ENCODE measurements at regions not wholly inside any gene's neighbourhood (a gene's known extent, or its start where the extent isn't known, plus 50 kb on each side); places are given as distances from the start of the nearest gene placed in this dataset.

DNA sequence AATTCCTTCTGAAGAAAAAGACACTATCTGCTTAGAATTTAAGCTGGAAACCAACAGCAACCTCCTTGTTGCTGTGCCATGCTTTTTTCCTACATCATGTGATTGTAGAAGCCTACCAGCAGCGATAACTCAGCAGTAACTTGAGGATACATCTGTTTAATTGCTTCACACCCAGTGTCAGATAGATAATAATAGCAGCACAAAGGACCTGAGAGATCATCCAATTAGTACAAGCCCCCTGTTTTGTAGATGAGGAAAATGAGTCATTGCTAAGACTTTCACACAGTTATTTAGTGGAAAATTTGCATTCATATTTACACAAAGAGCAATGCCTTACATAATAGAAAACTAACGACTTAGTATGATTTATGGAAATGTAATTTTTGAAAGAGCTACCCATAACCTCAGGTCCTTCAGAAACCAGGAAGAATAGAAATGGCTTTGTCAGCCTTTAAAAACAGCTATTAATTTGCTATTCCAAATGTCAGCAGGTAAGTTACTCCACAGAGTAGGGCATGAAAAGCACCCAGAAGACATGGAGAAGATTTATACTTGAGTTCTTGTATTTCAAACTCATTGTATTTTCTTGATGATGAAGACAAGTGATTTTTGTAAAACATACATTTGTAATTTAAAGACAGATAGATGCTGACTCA lies 93.7 kb upstream of the SGCG start (continued):
- TF ChIP-seq, protein P1, sequence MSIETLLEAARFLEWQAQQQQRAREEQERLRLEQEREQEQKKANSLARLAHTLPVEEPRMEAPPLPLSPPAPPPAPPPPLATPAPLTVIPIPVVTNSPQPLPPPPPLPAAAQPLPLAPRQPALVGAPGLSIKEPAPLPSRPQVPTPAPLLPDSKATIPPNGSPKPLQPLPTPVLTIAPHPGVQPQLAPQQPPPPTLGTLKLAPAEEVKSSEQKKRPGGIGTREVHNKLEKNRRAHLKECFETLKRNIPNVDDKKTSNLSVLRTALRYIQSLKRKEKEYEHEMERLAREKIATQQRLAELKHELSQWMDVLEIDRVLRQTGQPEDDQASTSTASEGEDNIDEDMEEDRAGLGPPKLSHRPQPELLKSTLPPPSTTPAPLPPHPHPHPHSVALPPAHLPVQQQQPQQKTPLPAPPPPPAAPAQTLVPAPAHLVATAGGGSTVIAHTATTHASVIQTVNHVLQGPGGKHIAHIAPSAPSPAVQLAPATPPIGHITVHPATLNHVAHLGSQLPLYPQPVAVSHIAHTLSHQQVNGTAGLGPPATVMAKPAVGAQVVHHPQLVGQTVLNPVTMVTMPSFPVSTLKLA (conservative IDR thresholded peaks at IDR 0.05): no peak
- no peak for TF ChIP-seq ZNF76 (CRISPR knock-in tag; IDR thresholded peaks at IDR 0.05; ENCODE audit: borderline replicate concordance)
- no peak for TF ChIP-seq NR3C1 (CRISPR knock-in tag; IDR thresholded peaks at IDR 0.05)
- TF ChIP-seq DIDO1 (tag; IDR thresholded peaks at IDR 0.05; ENCODE audit: low read depth): no peak

GRCh38 chr13:23087880-23088279 lies 92.9 kb upstream of the SGCG start:
- H3K27ac ChIP-seq (ENCODE audit: extremely low read depth, low read depth, low read length): no peak overlapping the region
- H3K4me1 ChIP-seq (replicated peaks in 1 of 2; ENCODE audit: control insufficient read depth in 2 of 2, insufficient read depth in 2 of 2, low read length in 2 of 2): no peaks in the 10 kb centered on the region
- H3K4me3 ChIP-seq: no peak overlapping the region
- H3K79me2 ChIP-seq (ENCODE audit: control insufficient read depth, insufficient read depth, low read length): no peaks in the 10 kb centered on the region
- H3K9me1 ChIP-seq (ENCODE audit: control insufficient read depth, insufficient read depth, low read length): no peaks in the 10 kb centered on the region
- no peaks in the 10 kb centered on the region for H3K27me3 ChIP-seq (ENCODE audit: control insufficient read depth in 2 of 2, insufficient read depth in 2 of 2, low read length in 2 of 2)
- ChIA-PET CTCF (ENCODE audit: low intra/inter-chr PET ratio) (interaction anchor here (1.4 kb wide), 1 partner anchor 287 kb away, joined by 3 read pairs; no protein-coding TSS in a partner anchor), POLR2A (no interaction called here)
- no peaks in the 10 kb centered on the region for H3K9me3 ChIP-seq (replicated peaks; ENCODE audit: control insufficient read depth, insufficient read depth, low read depth, low read length)
- FAIRE-seq (peak; percentile 15), ATAC-seq (peak; percentile 70; the same call in 2 of the 3 replicates), DNase-seq (ENCODE audit: extremely low read depth in 1 of 4, low spot score in 3 of 4) (peak; percentile 13 to 50 (median 23))
- no peaks in the 10 kb centered on the region for H4K20me1 ChIP-seq (replicated peaks; ENCODE audit: control insufficient read depth, insufficient read depth, low read length)
- TF ChIP-seq AFF4 (CRISPR knock-in tag; IDR thresholded peaks at IDR 0.05): no peak
- TF ChIP-seq RAD21 (CRISPR knock-in tag; conservative IDR thresholded peaks at IDR 0.05 in 1 of 2, IDR thresholded peaks at IDR 0.05 in 1 of 2): peak in 1 of 2 experiments; percentile 51; a peak in 2 of 4 replicates
- TF ChIP-seq SMC3 (conservative IDR thresholded peaks at IDR 0.05; ENCODE audit: insufficient read depth, low read depth, low read length): 0 out of 2 replicates have a peak, but pooled peaks have one; percentile 18
- TF ChIP-seq, protein P2, sequence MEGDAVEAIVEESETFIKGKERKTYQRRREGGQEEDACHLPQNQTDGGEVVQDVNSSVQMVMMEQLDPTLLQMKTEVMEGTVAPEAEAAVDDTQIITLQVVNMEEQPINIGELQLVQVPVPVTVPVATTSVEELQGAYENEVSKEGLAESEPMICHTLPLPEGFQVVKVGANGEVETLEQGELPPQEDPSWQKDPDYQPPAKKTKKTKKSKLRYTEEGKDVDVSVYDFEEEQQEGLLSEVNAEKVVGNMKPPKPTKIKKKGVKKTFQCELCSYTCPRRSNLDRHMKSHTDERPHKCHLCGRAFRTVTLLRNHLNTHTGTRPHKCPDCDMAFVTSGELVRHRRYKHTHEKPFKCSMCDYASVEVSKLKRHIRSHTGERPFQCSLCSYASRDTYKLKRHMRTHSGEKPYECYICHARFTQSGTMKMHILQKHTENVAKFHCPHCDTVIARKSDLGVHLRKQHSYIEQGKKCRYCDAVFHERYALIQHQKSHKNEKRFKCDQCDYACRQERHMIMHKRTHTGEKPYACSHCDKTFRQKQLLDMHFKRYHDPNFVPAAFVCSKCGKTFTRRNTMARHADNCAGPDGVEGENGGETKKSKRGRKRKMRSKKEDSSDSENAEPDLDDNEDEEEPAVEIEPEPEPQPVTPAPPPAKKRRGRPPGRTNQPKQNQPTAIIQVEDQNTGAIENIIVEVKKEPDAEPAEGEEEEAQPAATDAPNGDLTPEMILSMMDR (IDR thresholded peaks at IDR 0.05 in 2 of 3, conservative IDR thresholded peaks at IDR 0.05 in 1 of 3; ENCODE audit: insufficient read depth in 2 of 3, low read depth in 1 of 3, low read length in 3 of 3): peak; percentile 36 to 54 (median 49)
- H2AFZ ChIP-seq (ENCODE audit: low read depth, low read length): no peak overlapping the region
- no peak overlapping the region for H3K9ac ChIP-seq (ENCODE audit: insufficient read depth in 1 of 2, low read depth in 2 of 2, low read length in 2 of 2)
- in situ Hi-C loops (cut with MboI): loop anchor here (10.0 kb wide), 1 partner anchor 283 kb away; no protein-coding TSS in a partner anchor
- intact Hi-C loops (cut with micrococcal nuclease): loop anchor here (5.0 kb wide), 1 partner anchor 286 kb away; no protein-coding TSS in a partner anchor
- 0% methylated on average over 1 of the region's 1 CpG for WGBS (ENCODE audit: insufficient coverage, low coverage, missing lambda C conversion rate)
- H3K4me2 ChIP-seq (ENCODE audit: insufficient read depth, low read length): no peak overlapping the region
- BruUV-seq (replicated peaks): no TSS peak
- H3K36me3 ChIP-seq (ENCODE audit: control insufficient read depth, insufficient read depth, low read length): no peaks in the 10 kb centered on the region
